ENCODE measurements at regions not wholly inside any gene's neighbourhood (a gene's known extent, or its start where the extent isn't known, plus 50 kb on each side); places are given as distances from the start of the nearest gene placed in this dataset.
"Not testable (repeated sequence)": the region's sequence is repeated elsewhere in the genome, so short reads cannot be mapped to it uniquely, and the experiment has no call there.

DNA sequence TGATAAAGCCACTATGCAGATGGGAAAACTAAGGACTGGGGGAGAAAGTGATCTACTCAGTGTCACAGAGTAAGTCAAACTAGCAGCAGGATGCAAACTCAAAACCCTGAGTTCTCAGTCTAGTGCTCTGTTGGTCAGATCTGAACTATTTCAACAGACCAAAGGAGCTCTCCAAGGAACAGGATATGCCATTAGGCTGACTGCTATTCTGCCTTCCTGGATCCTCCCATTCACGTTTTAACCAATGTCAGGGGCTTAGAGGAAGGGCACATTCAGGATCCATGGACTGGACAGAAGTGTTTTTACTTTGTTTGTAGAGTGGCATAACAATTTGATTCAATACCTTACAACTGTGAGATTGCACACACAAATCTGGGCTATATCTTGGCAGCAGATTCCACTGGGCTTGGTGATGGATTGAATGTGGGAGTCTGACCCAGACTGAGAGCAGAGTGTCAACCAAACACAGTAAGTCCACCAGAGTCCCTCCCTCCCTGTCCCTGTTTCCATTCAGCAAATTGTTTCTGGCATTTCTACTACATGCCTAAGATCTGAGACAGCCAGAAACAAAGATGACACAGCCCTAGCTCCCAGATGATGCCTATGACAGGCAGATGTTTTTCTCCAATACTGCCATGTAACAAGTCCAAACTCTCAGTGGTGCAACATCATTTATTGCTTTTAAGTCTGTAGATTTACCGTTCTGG, 337.8 kb upstream of the CDH5 start:
- peaks cover 4% of the 10 kb centered on the region for H3K27me3 Mint-ChIP-seq (ENCODE audit: low read depth, poor library complexity)
- no peak for DNase-seq
- peaks cover 9% of the 10 kb centered on the region for H3K4me1 Mint-ChIP-seq
- no peak overlapping the region for H3K27ac Mint-ChIP-seq
- no peak overlapping the region for H3K4me3 Mint-ChIP-seq
- TF ChIP-seq, protein P1, sequence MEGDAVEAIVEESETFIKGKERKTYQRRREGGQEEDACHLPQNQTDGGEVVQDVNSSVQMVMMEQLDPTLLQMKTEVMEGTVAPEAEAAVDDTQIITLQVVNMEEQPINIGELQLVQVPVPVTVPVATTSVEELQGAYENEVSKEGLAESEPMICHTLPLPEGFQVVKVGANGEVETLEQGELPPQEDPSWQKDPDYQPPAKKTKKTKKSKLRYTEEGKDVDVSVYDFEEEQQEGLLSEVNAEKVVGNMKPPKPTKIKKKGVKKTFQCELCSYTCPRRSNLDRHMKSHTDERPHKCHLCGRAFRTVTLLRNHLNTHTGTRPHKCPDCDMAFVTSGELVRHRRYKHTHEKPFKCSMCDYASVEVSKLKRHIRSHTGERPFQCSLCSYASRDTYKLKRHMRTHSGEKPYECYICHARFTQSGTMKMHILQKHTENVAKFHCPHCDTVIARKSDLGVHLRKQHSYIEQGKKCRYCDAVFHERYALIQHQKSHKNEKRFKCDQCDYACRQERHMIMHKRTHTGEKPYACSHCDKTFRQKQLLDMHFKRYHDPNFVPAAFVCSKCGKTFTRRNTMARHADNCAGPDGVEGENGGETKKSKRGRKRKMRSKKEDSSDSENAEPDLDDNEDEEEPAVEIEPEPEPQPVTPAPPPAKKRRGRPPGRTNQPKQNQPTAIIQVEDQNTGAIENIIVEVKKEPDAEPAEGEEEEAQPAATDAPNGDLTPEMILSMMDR (IDR thresholded peaks at IDR 0.05): no peak
- H3K36me3 Mint-ChIP-seq (ENCODE audit: low read depth): peaks cover 7% of the 10 kb centered on the region
- peaks cover 15% of the 10 kb centered on the region for H3K9me3 Mint-ChIP-seq

DNA sequence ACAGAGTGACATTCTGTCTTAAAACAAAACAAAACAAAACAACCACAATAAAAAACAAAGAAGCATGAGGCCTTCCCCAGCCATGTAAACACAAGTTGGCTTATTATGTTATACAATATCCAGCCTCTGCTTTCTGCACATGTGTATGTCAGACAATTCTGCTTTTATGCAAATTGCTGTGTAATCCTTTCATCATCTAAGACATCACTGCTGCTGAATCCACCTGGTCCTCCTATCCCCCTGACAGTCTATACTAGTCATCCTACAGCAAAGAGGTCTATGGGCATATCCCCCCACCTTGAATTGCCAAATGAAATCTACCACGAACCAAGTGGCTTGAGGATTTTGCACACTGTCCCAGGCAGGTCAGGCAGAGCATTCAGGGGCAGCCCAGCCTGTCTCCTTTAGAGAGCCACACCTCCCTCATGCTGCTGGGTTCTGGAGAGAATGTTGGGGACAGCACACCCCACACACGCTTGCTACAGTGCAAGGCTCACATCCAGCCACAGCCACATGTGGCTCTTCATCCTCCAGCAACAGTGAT, 339.6 kb upstream of the CDH5 start:
- Mint-ChIP-seq H3K36me3 (ENCODE audit: low read depth) (peaks cover 7% of the 10 kb centered on the region), H3K4me3 (no peak overlapping the region), H3K4me1 (peaks cover 9% of the 10 kb centered on the region), H3K27ac (no peak overlapping the region), H3K9me3 (peaks cover 24% of the 10 kb centered on the region), H3K27me3 (ENCODE audit: low read depth, poor library complexity) (peaks cover 4% of the 10 kb centered on the region)
- DNase-seq: no peak
- TF ChIP-seq, protein P1 (IDR thresholded peaks at IDR 0.05): no peak

DNA sequence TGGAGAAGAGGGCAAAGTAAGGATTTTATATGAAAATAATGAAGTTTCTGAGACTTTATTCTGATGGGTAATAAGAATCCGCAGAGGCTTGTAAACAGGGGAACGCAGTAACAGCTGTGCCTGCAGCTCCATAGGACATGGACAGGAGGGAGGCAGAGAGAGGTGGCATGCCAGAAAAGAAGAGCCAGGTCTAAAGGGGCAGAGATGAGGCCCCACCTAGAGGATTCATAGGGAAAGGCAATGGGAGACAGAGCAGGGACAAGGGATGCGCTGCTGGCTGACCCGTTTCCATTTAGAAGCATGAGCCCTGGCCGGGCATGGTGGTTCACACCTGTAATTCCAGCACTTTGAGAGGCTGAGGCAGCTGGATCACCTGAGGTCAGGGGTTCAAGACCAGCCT, 340.3 kb upstream of the CDH5 start:
- no peak overlapping the region for H3K4me3 Mint-ChIP-seq
- TF ChIP-seq, protein P1 (IDR thresholded peaks at IDR 0.05): peak; percentile 38
- no peak overlapping the region for H3K27ac Mint-ChIP-seq
- peak; percentile 15 for DNase-seq
- H3K4me1 Mint-ChIP-seq: peaks cover 9% of the 10 kb centered on the region
- H3K9me3 Mint-ChIP-seq: peaks cover 24% of the 10 kb centered on the region
- peaks cover 4% of the 10 kb centered on the region for H3K27me3 Mint-ChIP-seq (ENCODE audit: low read depth, poor library complexity)
- peaks cover 7% of the 10 kb centered on the region for H3K36me3 Mint-ChIP-seq (ENCODE audit: low read depth)

DNA sequence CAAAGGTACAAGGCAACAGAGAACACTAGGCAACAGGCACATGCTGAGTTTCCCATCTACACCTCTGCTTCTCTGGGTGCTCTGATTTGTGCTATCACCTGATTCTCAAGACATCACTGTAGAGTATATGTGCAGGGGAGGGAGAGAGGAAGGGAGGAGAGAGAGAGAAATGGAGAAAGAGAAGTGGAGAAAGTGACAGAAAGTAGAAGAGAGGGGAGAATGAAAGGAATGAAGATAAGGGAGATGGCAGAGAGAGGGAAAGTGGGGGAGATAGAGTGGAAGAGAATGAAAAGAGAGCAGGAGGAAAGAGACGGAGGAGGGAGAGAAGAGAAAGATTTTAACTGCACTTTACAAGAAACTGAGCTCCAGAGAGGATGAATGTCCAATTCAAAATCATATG, 340.7 kb upstream of the CDH5 start:
- peaks cover 9% of the 10 kb centered on the region for H3K4me1 Mint-ChIP-seq
- H3K27ac Mint-ChIP-seq: no peak overlapping the region
- peaks cover 7% of the 10 kb centered on the region for H3K36me3 Mint-ChIP-seq (ENCODE audit: low read depth)
- no peak for DNase-seq
- no peak overlapping the region for H3K4me3 Mint-ChIP-seq
- H3K27me3 Mint-ChIP-seq (ENCODE audit: low read depth, poor library complexity): peaks cover 4% of the 10 kb centered on the region
- TF ChIP-seq, protein P1 (IDR thresholded peaks at IDR 0.05): no peak
- peaks cover 24% of the 10 kb centered on the region for H3K9me3 Mint-ChIP-seq

DNA sequence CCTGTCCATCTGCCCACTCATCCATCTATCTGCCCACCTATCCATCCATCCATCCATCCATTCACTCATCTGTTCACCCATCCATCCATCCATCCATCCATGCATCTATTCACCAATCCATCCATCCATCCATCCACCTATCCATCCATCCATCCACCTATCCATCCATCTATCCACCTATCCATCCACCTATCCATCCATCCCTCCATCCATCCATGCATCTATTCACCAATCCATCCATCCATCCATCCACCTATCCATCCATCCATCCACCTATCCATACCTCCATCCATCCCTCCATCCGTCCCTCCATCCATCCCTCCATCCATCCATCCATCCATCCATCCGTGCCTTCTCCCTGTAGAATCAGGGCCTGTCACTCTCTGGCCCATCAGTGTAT, 341.9 kb upstream of the CDH5 start:
- H3K4me1 Mint-ChIP-seq; H3K27me3 Mint-ChIP-seq (ENCODE audit: low read depth, poor library complexity); H3K36me3 Mint-ChIP-seq (ENCODE audit: low read depth); H3K4me3 Mint-ChIP-seq; H3K27ac Mint-ChIP-seq; DNase-seq: not testable (repeated sequence)
- H3K9me3 Mint-ChIP-seq: peaks cover 29% of the 10 kb centered on the region

DNA sequence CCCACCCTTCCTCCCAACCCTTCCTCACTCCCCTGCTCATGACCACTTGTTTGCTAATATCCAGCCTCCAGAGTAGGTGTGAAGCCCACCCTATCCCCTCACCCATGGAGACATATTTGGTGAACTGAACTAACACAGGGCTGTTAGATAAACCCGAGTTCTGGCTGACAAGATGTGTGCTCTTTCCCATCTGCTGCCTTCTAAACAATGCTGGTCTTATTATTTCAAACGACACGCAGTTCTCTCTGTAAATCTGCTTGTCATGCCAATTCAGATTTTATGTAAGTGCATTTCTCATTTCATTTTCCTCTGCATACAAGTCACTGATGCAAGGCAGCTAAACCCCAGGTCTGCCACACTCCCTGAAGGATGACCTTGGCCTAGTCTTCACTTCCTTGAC, 343.0 kb upstream of the CDH5 start:
- DNase-seq: no peak
- H3K9me3 Mint-ChIP-seq: peaks cover 30% of the 10 kb centered on the region
- no peak overlapping the region for H3K27ac Mint-ChIP-seq
- H3K4me3 Mint-ChIP-seq: no peak overlapping the region
- peaks cover 4% of the 10 kb centered on the region for H3K27me3 Mint-ChIP-seq (ENCODE audit: low read depth, poor library complexity)
- TF ChIP-seq, protein P1 (IDR thresholded peaks at IDR 0.05): no peak
- H3K4me1 Mint-ChIP-seq: peaks cover 2% of the 10 kb centered on the region
- H3K36me3 Mint-ChIP-seq (ENCODE audit: low read depth): peaks cover 7% of the 10 kb centered on the region
